ENCODE measurements at regions not wholly inside any gene's neighbourhood (a gene's known extent, or its start where the extent isn't known, plus 50 kb on each side); places are given as distances from the start of the nearest gene placed in this dataset.

DNA sequence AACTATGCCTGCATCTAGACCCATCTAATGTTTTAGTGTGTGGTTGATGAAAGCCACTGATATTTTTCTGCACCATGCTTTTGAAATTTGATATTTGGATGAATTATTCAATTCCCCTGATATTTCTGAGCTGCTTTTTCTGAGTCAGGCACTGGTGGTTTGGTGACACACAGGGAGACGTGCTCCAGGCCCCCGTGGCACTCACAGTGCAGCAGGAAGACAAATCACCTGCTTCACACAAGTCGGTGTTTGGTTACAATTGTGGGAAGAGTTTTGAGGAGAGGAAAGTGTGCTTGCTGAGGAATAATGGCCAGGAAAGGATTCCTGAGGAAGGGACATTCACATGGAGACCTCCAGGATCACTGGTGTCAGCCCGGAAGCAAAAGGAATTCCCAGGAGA lies 179.7 kb downstream of the ACKR3 start:
- Histone ChIP-seq H3K23me2 (ENCODE audit: low read depth, low read length) (no peaks in the 10 kb centered on the region), H3K9me3 (ENCODE audit: insufficient read depth in 2 of 2, low read depth in 1 of 2, low read length in 1 of 2) (no peaks in the 10 kb centered on the region), H4K5ac (ENCODE audit: insufficient read length, low read depth, low read length) (no peak overlapping the region), H3K79me1 (ENCODE audit: low read depth, low read length) (no peaks in the 10 kb centered on the region), H2BK5ac (ENCODE audit: low read depth, low read length) (no peak overlapping the region), H3K56ac (replicated peaks; ENCODE audit: insufficient read length, low read depth, low read length) (no peak overlapping the region), H3K4me1 (replicated peaks in 1 of 4; ENCODE audit: control insufficient read depth in 3 of 4, insufficient read depth in 4 of 4, low read length in 3 of 4) (peaks cover 0 to 5% (median 4%) of the 10 kb centered on the region in 4 experiments; a peak in 5 of 7 replicates), H3K14ac (ENCODE audit: insufficient read length) (no peak overlapping the region), H3K23ac (ENCODE audit: insufficient read length) (no peak overlapping the region), H2BK15ac (ENCODE audit: low read length) (no peak overlapping the region), H3K18ac (ENCODE audit: extremely low read depth, low read length) (no peak overlapping the region), H2BK20ac (ENCODE audit: low read length) (no peak overlapping the region), H4K91ac (replicated peaks; ENCODE audit: insufficient read length, low read length) (no peak overlapping the region), H2AFZ (ENCODE audit: low read length) (no peak overlapping the region), H3K4me3 (ENCODE audit: extremely low read depth in 1 of 4, insufficient read depth in 2 of 4, low read depth in 3 of 4, low read length in 4 of 4) (no peak overlapping the region), H2BK12ac (ENCODE audit: low read depth, low read length) (no peak overlapping the region), H3K36me3 (ENCODE audit: control insufficient read depth in 2 of 4, insufficient read depth in 4 of 4, low read length in 3 of 4) (no peaks in the 10 kb centered on the region), H3K4ac (replicated peaks; ENCODE audit: insufficient read length, low read depth, low read length) (no peak overlapping the region), H3K27me3 (replicated peaks in 1 of 4; ENCODE audit: control insufficient read depth in 3 of 4, extremely low read depth in 1 of 4, insufficient read depth in 3 of 4, low read length in 3 of 4) (no peaks in the 10 kb centered on the region), H4K8ac (ENCODE audit: extremely low read depth, insufficient read depth, low read length) (0 out of 2 replicates have a peak overlapping the region, but pooled peaks have one; percentile 6), H4K20me1 (replicated peaks in 1 of 2; ENCODE audit: control insufficient read depth in 1 of 2, insufficient read depth in 2 of 2, low read length in 2 of 2) (no peaks in the 10 kb centered on the region), H3K4me2 (ENCODE audit: insufficient read depth in 1 of 2, low read depth in 2 of 2, low read length in 2 of 2) (no peak overlapping the region), H3K9ac (replicated peaks in 1 of 4; ENCODE audit: extremely low read depth in 1 of 4, low read depth in 3 of 4, low read length in 3 of 4) (no peak overlapping the region), H2AK5ac (ENCODE audit: low read depth, low read length) (no peak overlapping the region), H2BK120ac (replicated peaks; ENCODE audit: low read depth, low read length) (no peak overlapping the region), H3K79me2 (ENCODE audit: control insufficient read depth in 1 of 2, insufficient read depth in 2 of 2, low read length in 2 of 2) (no peaks in the 10 kb centered on the region), H3K27ac (ENCODE audit: low read depth, low read length) (no peak overlapping the region)
- FAIRE-seq (no peak), DNase-seq (ENCODE audit: low read depth in 1 of 2, low spot score in 2 of 2) (no peak)
- POLR2A ChIA-PET (ENCODE audit: partially characterized antibody), result no interaction called here
- 91% methylated on average over 4 of the region's 4 CpGs; no CpG with 5 or more reads in 1 of the 2 experiments for WGBS, 2 experiments (ENCODE audit: extremely low coverage in 1 of 2, insufficient coverage in 1 of 2, insufficient read length in 1 of 2, insufficient replicate concordance in 2 of 2, low coverage in 1 of 2, low lambda C conversion rate in 2 of 2, missing lambda C conversion rate in 1 of 2)
- CTCF ChIA-PET (ENCODE audit: partially characterized antibody), result no interaction called here
- no peak for TF ChIP-seq NRF1 (IDR thresholded peaks at IDR 0.05; ENCODE audit: low read depth, low read length)
- TF ChIP-seq SP2 (IDR thresholded peaks at IDR 0.05; ENCODE audit: low read length), result no peak
- TF ChIP-seq RXRA (IDR thresholded peaks at IDR 0.05; ENCODE audit: insufficient read depth, low read depth, low read length), result no peak
- no peak for TF ChIP-seq JUND (IDR thresholded peaks at IDR 0.05; ENCODE audit: low read length)

Measured in H1 (cell line).